Calu3 (cell line): ENCODE measurements at regions not wholly inside any gene's neighbourhood (a gene's known extent, or its start where the extent isn't known, plus 50 kb on each side); places are given as distances from the start of the nearest gene placed in this dataset.
"Not testable (repeated sequence)": the region's sequence is repeated elsewhere in the genome, so short reads cannot be mapped to it uniquely, and the experiment has no call there.

ENCODE experiments used
- BruUV-seq: library from RNA; stranded (reverse); fragments of 400-500 nt; replicated peaks from 2 replicates; lab custom pipeline; 2021; lab: Mats Ljungman, UMichigan
- CTCF ChIA-PET: fragments of 300-600 bp; sonication (Branson Sonifier 250); formaldehyde crosslinking; loops from one replicate; lab custom pipeline; 2022; ENCODE audit warnings: antibody characterized with exemption; lab: Charles Lee
- DNase-seq: peaks from one replicate; pipeline ENCODE4 v3.0.0; 2022
- H3K27ac Mint-ChIP-seq: one replicate; pipeline ENCODE4 v1.8.0; 2022; ENCODE audit warnings: mixed read lengths; ENCODE audit not compliant: unreplicated experiment
- H3K27me3 Mint-ChIP-seq: one replicate; pipeline ENCODE4 v1.8.0; 2022; ENCODE audit warnings: mixed read lengths; ENCODE audit not compliant: unreplicated experiment
- H3K36me3 Mint-ChIP-seq: one replicate; pipeline ENCODE4 v1.8.0; 2022; ENCODE audit warnings: mild to moderate bottlenecking, moderate library complexity, mixed read lengths; ENCODE audit not compliant: insufficient read depth, unreplicated experiment
- H3K4me1 Mint-ChIP-seq: one replicate; pipeline ENCODE4 v1.8.0; 2022; ENCODE audit warnings: mild to moderate bottlenecking, low read depth, mixed read lengths; ENCODE audit not compliant: unreplicated experiment
- H3K4me3 Mint-ChIP-seq: one replicate; pipeline ENCODE4 v1.8.0; 2022; ENCODE audit warnings: mild to moderate bottlenecking, low read depth, moderate library complexity, mixed read lengths; ENCODE audit not compliant: unreplicated experiment
- H3K9me3 Mint-ChIP-seq: one replicate; pipeline ENCODE4 v1.8.0; 2022; ENCODE audit warnings: low read depth, mixed read lengths; ENCODE audit not compliant: unreplicated experiment
- CTCF ChIP-seq: fragments of 200-600 bp; IDR thresholded peaks from one replicate; pipeline ENCODE4 v1.8.0; 2022; ENCODE audit warnings: antibody characterized with exemption; ENCODE audit not compliant: unreplicated experiment
- intact Hi-C: fragments of 100-400 bp; cut with micrococcal nuclease; formaldehyde crosslinking; loops from one replicate; pipeline ENCODE4 v1.10.0; 2022; ENCODE audit not compliant: unreplicated experiment

DNA sequence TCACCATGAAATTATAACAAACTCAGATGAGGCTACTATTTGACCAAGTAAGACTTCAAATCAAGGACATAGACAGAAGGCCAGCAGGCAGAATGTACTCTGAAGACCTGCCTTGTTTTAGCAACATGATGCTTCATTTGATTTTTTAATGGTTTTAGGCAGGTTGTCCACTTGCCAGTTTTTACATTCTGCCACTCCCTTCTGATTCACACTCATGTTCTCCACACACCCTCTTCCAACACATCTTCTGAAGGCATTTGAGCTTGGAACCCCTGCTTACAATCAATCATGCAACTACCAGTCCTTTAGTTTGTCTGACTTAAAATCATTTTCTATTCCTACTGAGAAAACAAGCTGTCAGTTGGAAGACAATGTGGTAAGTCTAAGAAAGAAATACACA lies 114.9 kb upstream of the SMIM31 start:
- Mint-ChIP-seq H3K27ac (no peak overlapping the region), H3K4me3 (no peak overlapping the region), H3K9me3 (no peaks in the 10 kb centered on the region), H3K36me3 (no peaks in the 10 kb centered on the region), H3K4me1 (no peaks in the 10 kb centered on the region), H3K27me3 (no peaks in the 10 kb centered on the region)
- no peak for TF ChIP-seq CTCF
- no peak for DNase-seq
- no TSS peak for BruUV-seq
- intact Hi-C loops, result no loop called here
- CTCF ChIA-PET, result no interaction called here

GRCh38 chr4:164648151-164648848 lies 105.6 kb upstream of the SMIM31 start:
- DNase-seq, result no peak
- Mint-ChIP-seq H3K4me3 (no peak overlapping the region), H3K9me3 (peaks cover 5% of the 10 kb centered on the region), H3K4me1 (no peaks in the 10 kb centered on the region), H3K27me3 (no peaks in the 10 kb centered on the region), H3K36me3 (no peaks in the 10 kb centered on the region), H3K27ac (no peak overlapping the region)
- BruUV-seq, result no TSS peak
- intact Hi-C loops, result no loop called here
- no peak for TF ChIP-seq CTCF
- CTCF ChIA-PET, result interaction anchor here (0.7 kb wide), 1 partner anchor 14 kb away, joined by 8 read pairs; no protein-coding TSS in a partner anchor

DNA sequence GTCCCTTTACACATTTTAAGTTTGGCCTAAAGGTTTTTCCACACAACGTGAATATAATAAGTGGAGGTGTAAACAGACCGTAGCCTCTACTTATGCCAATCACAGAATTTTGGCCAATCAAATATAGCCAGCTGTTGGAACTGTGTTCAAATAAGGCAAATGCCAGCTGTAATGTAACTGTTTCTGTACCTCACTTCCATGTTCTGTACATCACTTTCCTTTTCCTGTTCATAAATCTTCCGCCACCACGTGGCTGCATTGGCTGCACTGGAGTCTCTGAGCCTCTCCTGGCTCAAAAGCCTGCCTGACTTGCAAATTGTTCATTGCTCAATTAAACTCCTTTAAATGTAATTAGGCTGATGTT lies 105.1 kb upstream of the SMIM31 start:
- intact Hi-C loops, result no loop called here
- Mint-ChIP-seq H3K27me3 (no peaks in the 10 kb centered on the region), H3K4me1 (no peaks in the 10 kb centered on the region), H3K9me3 (peaks cover 5% of the 10 kb centered on the region), H3K36me3 (no peaks in the 10 kb centered on the region), H3K4me3 (no peak overlapping the region), H3K27ac (no peak overlapping the region)
- no TSS peak for BruUV-seq
- DNase-seq, result no peak
- CTCF ChIA-PET, result interaction anchor here (0.5 kb wide), 1 partner anchor 333 kb away, joined by 11 read pairs; no protein-coding TSS in a partner anchor
- TF ChIP-seq CTCF, result no peak

GRCh38 chr4:164659765-164660164 lies 94.2 kb upstream of the SMIM31 start:
- no peaks in the 10 kb centered on the region for H3K36me3 Mint-ChIP-seq
- H3K4me1 Mint-ChIP-seq, result no peaks in the 10 kb centered on the region
- intact Hi-C loops, result no loop called here
- H3K27ac Mint-ChIP-seq, result no peak overlapping the region
- peaks cover 5% of the 10 kb centered on the region for H3K9me3 Mint-ChIP-seq
- TF ChIP-seq CTCF, result no peak
- no peak for DNase-seq
- CTCF ChIA-PET, result no interaction called here
- no TSS peak for BruUV-seq
- H3K27me3 Mint-ChIP-seq, result no peaks in the 10 kb centered on the region
- no peak overlapping the region for H3K4me3 Mint-ChIP-seq

DNA sequence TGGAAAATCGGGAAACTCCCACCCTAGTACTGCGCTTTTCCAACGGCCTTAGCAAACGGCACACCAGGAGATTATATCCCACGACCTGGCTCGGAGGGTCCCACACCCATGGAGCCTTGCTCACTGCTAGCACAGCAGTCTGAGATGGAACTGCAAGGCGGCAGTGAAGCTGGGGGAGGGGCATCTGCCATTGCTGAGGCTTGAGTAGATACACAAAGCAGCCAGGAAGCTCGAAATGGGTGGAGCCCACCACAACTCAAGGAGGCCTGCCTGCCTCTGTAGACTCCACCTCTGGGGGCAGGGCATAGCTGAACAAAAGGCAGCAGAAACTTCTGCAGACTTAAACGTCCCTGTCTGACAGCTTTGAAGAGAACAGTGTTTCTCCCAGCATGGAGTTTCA lies 77.8 kb upstream of the SMIM31 start:
- DNase-seq, H3K4me3 Mint-ChIP-seq, H3K27me3 Mint-ChIP-seq, H3K4me1 Mint-ChIP-seq, BruUV-seq, CTCF ChIA-PET, intact Hi-C loops, H3K9me3 Mint-ChIP-seq, H3K36me3 Mint-ChIP-seq, H3K27ac Mint-ChIP-seq: not testable (repeated sequence)
